Esophagus squamous epithelium (tissue), 4 donors: ENCODE measurements at regions not wholly inside any gene's neighbourhood (a gene's known extent, or its start where the extent isn't known, plus 50 kb on each side); places are given as distances from the start of the nearest gene placed in this dataset.

Experiments
- POLR2A ChIP-seq, 4 donors: fragments of 450-650 bp; IDR thresholded peaks; one replicate each; pipeline ENCODE4 v1.6.1; 2017; ENCODE audit warnings: antibody characterized with exemption in 4 of 4, mild to moderate bottlenecking in 4 of 4, moderate library complexity in 3 of 4
- TF ChIP-seq, protein P1 (sequence below), 6 experiments: fragments of 450-650 bp in 4 of 6; fragments of 200-600 bp in 2 of 6; sonication (generic) in 2 of 6; IDR thresholded peaks; one replicate each; pipeline ENCODE4 v1.5.1; 2016 to 2019; ENCODE audit warnings: antibody characterized with exemption in 6 of 6, mild to moderate bottlenecking in 4 of 6, moderate library complexity in 4 of 6

DNA sequence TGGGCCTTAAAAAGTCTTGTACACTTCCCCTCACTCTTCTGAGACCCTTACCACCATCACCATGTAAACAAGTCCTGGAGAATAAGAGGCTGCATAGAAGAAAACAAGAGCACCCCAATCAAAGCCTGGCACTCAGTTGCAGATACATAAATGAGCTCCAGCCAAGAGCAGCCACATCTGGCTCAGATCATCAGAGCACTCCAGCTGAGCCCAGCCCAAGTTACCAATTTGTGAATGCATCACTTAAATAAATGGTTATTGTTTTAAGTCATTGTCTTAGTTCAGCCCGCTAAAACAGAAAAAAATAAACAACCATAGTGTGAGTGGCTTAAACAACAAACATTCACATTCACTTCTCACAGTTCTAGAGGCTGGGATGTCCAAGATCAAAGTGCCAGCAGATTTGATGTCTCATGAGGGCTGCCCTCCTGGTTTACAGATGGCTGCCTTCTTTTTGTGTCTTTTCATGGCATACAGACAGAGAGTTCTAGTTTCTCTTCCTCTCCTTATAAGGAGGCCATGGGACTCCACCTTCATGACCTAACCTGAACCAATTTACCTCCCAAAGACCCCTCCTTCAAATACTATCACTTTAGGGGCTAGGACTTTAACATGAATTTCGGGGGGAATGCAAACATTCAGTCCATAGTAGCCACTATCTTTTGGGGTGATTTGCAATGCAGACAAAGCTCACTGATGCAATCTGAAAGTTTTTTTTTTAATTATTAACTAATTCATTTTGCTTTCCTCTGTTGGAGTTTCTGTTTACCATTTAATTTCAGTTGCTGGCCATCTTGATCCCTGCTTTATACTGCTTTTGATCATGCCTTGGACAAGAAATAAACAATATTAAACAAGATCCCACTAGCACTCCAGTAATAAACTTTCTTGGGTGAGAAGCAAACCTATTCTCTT lies 187.5 kb upstream of the ACVR2A start:
- TF ChIP-seq, protein P1, sequence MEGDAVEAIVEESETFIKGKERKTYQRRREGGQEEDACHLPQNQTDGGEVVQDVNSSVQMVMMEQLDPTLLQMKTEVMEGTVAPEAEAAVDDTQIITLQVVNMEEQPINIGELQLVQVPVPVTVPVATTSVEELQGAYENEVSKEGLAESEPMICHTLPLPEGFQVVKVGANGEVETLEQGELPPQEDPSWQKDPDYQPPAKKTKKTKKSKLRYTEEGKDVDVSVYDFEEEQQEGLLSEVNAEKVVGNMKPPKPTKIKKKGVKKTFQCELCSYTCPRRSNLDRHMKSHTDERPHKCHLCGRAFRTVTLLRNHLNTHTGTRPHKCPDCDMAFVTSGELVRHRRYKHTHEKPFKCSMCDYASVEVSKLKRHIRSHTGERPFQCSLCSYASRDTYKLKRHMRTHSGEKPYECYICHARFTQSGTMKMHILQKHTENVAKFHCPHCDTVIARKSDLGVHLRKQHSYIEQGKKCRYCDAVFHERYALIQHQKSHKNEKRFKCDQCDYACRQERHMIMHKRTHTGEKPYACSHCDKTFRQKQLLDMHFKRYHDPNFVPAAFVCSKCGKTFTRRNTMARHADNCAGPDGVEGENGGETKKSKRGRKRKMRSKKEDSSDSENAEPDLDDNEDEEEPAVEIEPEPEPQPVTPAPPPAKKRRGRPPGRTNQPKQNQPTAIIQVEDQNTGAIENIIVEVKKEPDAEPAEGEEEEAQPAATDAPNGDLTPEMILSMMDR (IDR thresholded peaks at IDR 0.05) = no peak
- no peak for TF ChIP-seq POLR2A (IDR thresholded peaks at IDR 0.05)
